CD4-positive, alpha-beta T cell treated with Interleukin-10 for 1 hour (primary cell): ENCODE measurements at regions not wholly inside any gene's neighbourhood (a gene's known extent, or its start where the extent isn't known, plus 50 kb on each side); places are given as distances from the start of the nearest gene placed in this dataset.
"Not testable (repeated sequence)": the region's sequence is repeated elsewhere in the genome, so short reads cannot be mapped to it uniquely, and the experiment has no call there.

ENCODE experiments used
- DNase-seq: peaks from one replicate; pipeline ENCODE4 v3.0.0-alpha.2; 2020

DNA sequence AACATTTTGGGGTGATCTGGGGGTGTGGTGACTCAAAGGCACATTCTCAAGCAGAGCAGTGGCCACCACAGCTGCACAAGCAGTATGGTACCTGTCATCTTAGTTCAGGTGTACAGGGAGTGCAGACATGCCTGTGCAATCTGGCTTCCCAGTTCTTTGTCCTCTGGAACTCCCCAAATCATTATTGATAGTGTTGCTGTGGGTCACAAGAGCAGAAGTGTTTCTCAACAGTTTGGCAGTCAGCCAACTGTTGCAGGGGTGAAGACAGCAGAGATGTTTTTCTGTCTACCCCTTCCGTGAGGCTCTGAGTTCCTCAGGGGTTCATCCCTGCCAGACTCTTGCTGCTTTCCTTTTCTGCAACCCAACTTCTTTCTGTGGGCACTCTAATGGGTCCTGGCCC lies 206.5 kb upstream of the ZSWIM2 start:
- DNase-seq: no peak

DNA sequence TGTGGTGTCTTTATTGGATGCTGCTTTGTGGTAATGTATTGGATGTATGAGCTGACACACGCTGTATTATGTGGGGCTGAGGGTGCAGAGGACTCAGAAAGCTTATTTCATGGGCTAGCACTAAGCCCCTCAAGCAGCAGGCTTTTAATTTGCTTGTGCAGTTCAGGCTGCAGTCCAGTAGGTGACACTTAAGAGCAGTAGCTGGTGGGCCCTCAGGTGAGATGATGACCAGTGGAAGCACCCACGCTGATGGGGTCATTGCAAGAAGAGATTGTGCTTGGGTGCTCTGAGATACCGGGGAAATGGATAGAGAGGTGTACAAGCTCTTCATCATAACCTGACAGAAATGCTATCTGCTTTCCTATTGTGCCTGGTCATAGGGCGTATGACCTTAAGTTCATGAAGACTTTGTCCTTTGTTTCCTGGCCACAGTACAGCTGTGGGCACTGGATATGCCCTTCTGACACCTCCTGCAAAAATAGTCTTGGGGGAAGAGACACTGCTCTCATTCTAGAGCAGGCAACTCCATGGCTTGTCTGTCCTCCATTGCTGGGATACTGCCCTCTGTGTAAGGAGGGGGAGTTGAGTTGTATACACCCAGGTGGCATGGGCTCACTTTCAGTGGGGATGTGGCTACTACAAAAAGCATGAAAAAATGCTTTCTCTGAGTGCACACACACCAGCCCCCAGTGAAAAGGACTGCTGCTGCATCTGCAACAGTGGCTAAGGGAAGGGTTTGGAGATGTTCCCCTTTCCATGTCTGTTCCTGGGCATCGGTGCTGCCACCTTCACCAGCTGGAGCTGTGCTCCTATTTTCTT lies 205.7 kb upstream of the ZSWIM2 start:
- DNase-seq: no peak

- DNase-seq: no peak
Observed at GRCh38 chr2:187051350-187051749, 202.4 kb upstream of the ZSWIM2 start.

GRCh38 chr2:187050409-187050998 lies 201.5 kb upstream of the ZSWIM2 start:
- no peak for DNase-seq

GRCh38 chr2:187037310-187037709 lies 188.3 kb upstream of the ZSWIM2 start:
- DNase-seq: no peak

DNA sequence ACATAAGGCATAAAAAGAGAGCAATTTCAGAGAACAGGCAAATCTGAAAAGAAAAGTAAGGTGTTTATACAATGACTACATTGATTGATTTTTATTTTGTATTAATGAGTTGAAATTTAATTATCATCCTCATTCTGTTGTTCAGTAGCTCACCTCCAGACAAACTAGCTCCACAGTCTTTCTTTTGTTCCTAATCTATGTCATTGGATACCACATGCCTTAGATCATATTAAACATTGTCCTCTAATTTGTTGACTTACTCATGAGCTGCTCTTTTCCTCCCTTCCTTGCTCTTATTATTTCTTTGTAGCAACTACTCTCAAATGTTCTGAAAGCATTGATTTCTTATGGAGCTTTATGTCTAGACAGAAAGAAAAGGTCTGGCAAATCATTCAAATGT lies 185.5 kb upstream of the ZSWIM2 start:
- DNase-seq: no peak

DNA sequence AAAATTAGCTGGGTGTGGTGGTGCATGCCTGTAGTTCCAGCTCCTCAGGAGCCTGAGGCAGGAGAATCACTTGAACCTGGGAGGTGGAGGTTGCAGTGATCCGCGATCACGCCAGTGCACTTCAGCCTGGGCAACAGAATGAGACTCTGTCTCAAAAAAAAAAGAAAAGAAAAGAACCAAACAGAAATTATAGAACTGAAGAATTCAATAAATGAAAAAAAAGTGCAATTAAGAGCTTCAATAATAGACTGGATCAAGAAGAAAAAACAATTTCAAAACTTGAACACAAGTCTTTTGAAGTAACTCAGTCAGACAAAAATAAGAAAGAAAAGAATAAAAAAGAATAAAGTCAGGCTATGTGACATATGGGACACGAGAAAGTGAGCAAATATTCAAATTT lies 175.8 kb upstream of the ZSWIM2 start:
- DNase-seq: no peak

- not testable (repeated sequence) for DNase-seq
Observed at GRCh38 chr2:187023996-187024395, 175.0 kb upstream of the ZSWIM2 start.

DNA sequence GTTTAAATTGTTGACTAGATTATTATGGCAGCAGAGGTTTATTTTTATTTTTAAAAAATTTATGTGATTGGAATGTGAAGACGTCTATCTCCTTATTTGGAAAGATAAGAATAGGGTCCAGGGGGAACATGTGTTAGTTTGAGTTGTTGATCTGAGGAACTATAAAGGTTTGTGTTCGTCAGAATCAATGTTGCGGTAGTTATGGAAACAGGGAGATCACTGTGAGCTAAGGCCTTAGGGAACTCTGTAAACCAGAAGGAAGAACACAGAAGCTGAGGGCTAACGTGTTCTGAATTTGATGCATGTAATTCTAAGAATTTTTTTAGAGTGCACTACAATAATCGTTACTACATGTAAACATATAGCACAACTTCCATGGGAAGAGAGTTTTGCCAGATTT lies 168.5 kb upstream of the ZSWIM2 start:
- no peak for DNase-seq

DNA sequence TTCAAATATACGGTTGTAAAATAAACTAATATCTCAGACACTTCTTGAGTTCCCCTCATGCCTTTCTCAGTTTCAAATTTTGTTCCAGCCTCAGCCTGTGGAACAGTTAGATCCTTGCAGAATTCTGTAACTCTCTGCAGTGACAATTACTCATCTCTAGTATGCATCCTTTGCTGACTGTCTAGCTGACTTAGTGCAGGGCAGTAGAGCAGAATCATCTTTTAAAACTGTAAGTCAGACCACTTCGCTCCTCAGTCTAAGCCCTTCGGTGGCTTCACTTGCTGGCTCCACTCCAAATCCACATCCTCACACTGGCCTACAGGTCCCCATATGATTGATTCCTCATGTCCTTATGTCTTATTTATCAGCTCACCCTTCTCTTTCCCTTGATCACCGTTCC lies 164.1 kb upstream of the ZSWIM2 start:
- no peak for DNase-seq

- DNase-seq: no peak
Observed at GRCh38 chr2:187011206-187011832, 162.3 kb upstream of the ZSWIM2 start.

GRCh38 chr2:187009483-187010239 lies 160.7 kb upstream of the ZSWIM2 start:
- no peak for DNase-seq

GRCh38 chr2:187008111-187008510 lies 159.1 kb upstream of the ZSWIM2 start:
- DNase-seq: no peak

- no peak for DNase-seq
Observed at GRCh38 chr2:187003611-187004010, 154.6 kb upstream of the ZSWIM2 start.

- no peak for DNase-seq
Observed at GRCh38 chr2:187003038-187003554, 154.1 kb upstream of the ZSWIM2 start.

DNA sequence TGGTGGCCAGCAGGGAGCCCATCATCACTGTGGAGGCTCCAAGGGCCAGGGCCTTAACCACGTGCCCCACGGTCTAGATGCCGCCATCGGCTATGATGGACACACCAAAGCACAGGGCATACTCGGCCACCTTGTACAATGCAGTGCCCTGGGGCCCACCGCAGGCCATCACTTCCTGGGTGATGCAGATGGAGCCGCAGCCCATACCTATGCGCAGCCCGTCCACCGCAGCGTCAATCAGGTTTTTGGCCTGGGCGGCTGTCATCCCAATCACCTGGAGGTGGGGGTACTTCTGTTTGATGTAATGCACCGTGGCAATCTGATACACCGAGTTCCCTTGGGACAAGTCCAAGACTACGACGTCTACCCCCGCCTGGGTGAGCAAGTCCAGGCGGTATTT lies 153.3 kb upstream of the ZSWIM2 start:
- no peak for DNase-seq

- no peak for DNase-seq
Observed at GRCh38 chr2:187001248-187001647, 152.3 kb upstream of the ZSWIM2 start.

DNA sequence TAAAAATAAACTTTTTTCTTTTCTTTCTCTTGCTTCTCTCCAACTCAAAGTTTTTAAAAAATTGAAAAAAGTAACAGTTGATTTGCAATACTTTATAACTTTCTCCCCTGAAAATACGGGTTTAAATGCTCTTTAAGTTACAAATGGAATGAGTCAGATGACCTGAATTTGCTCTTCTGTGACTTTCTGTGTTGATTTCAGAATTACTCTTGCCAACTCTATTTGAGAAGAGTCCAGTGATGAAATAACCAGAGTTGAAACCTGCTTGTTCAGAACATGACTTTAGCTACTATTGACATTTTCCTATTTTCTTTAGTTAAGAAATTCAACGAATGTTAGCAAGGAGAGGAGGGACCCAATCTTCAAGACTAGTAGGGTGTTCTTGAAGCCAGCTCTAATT lies 146.1 kb upstream of the ZSWIM2 start:
- DNase-seq: no peak

DNA sequence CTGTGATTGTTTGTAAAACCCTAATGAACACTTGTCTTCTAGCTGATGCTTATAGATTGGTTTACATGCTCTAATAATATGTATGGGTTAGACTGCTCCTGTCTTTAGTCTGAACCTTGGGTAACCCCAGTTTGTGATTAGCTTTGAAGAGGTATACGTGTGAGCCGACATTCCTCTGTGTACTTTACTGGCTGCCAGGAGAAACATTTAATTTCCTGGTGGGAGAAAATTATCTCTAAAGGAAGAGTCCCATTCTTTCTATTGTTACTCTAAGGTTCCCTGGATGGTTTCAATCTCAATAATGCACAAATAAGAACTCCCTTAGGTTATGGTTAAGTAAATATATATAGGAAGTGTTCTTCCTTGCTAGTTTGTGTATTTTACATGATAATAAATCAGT lies 143.6 kb upstream of the ZSWIM2 start:
- no peak for DNase-seq

- DNase-seq: no peak
Observed at GRCh38 chr2:186991766-186992417, 142.9 kb upstream of the ZSWIM2 start.

- no peak for DNase-seq
Observed at GRCh38 chr2:186984966-186985365, 136.0 kb upstream of the ZSWIM2 start.

DNA sequence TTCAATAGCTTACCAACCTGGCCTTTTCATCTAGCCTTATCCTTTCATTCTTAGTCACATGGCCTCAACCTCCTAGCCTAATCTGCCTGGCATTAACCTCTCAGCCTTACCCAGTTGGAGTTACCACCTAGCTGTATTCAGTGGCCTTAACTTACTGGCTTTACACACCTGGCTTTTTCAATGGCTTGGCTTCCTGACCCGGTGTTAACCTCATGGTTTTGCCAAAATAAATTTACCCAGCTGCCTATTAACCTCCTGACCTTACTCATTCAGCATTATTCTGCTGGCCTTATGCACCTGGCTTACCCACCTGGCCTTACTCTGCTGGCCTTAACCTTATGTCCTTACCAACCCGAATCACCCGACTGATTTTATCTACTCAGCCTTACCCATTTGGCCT lies 135.5 kb upstream of the ZSWIM2 start:
- DNase-seq: no peak
